K562 (cell line): ENCODE measurements at regions not wholly inside any gene's neighbourhood (a gene's known extent, or its start where the extent isn't known, plus 50 kb on each side); places are given as distances from the start of the nearest gene placed in this dataset.

ENCODE experiments used
- ATAC-seq: fragments of 200-7000 bp; cut with Tn5 transposase; 3 replicates; pipeline ENCODE4 v1.9.1; 2020; ENCODE audit warnings: moderate library complexity
- BruUV-seq: library from RNA; stranded (reverse); fragments of 400-500 nt; replicated peaks from 2 replicates; lab custom pipeline; 2021; lab: Mats Ljungman, UMichigan
- CTCF ChIA-PET: fragments of 300-600 bp; formaldehyde crosslinking; extraction: SDS; loops from one replicate; lab custom pipeline; 2021; ENCODE audit warnings: low intra/inter-chr PET ratio; lab: Yijun Ruan, JAX
- POLR2A ChIA-PET: fragments of 300-600, 350-650 bp; sonication (Branson Sonifier 250); formaldehyde crosslinking; extraction: SDS; loops from one replicate; lab custom pipeline; 2021; ENCODE audit warnings: antibody characterized with exemption, inconsistent platforms; lab: Yijun Ruan, JAX
- DNase-seq, 4 experiments: peaks; one replicate each; pipeline versions ENCODE4 v3.0.0 to v3.0.0-alpha.2; 2011 to 2018; ENCODE audit warnings: low spot score in 3 of 4, mixed read lengths in 3 of 4; ENCODE audit errors: extremely low read depth in 1 of 4
- FAIRE-seq: peaks from 2 replicates; lab custom pipeline; 2011; peaks lifted over from hg19 to GRCh38; lab: Jason Lieb, UNC
- H2AFZ ChIP-seq: 2 replicates; pipeline ENCODE4 v1.6.0; 2011; ENCODE audit warnings: low read depth, low read length, control low read depth, inconsistent platforms
- H3K27ac ChIP-seq: fragments of 200-600 bp; 3 replicates; pipeline ENCODE4 v1.8.0; 2011; ENCODE audit warnings: low read depth, mild to moderate bottlenecking, control low read depth, inconsistent platforms, low read length, moderate library complexity, mixed read lengths; ENCODE audit errors: extremely low read depth
- H3K27me3 ChIP-seq, 2 experiments: fragments of 300-600 bp in 1 of 2; 2 replicates in 1 of 2; 3 replicates in 1 of 2; pipeline versions ENCODE4 v1.6.0 to v1.8.0; 2011; ENCODE audit warnings: inconsistent platforms in 2 of 2, low read length in 2 of 2, mild to moderate bottlenecking in 1 of 2, mixed read lengths in 1 of 2, moderate library complexity in 1 of 2; ENCODE audit not compliant: control insufficient read depth in 2 of 2, insufficient read depth in 2 of 2
- H3K36me3 ChIP-seq: fragments of 300-600 bp; 3 replicates; pipeline ENCODE4 v1.8.0; 2011; ENCODE audit warnings: mild to moderate bottlenecking, low read length, inconsistent platforms; ENCODE audit not compliant: control insufficient read depth, insufficient read depth
- H3K4me1 ChIP-seq, 2 experiments: fragments of 200-600 bp in 1 of 2; replicated peaks in 1 of 2; 2 replicates in 1 of 2; 3 replicates in 1 of 2; pipeline versions ENCODE4 v1.5.1 to v1.8.0; 2011; ENCODE audit warnings: inconsistent platforms in 2 of 2, low read length in 2 of 2, mild to moderate bottlenecking in 1 of 2, mixed read lengths in 1 of 2, moderate library complexity in 1 of 2; ENCODE audit not compliant: control insufficient read depth in 2 of 2, insufficient read depth in 2 of 2
- H3K4me2 ChIP-seq: 2 replicates; pipeline ENCODE4 v1.6.1; 2011; ENCODE audit warnings: low read length, control low read depth, inconsistent platforms, mixed read lengths; ENCODE audit not compliant: insufficient read depth
- H3K4me3 ChIP-seq: fragments of 200-600 bp; sonication (generic), shearing (Covaris generic); 2 replicates; pipeline ENCODE4 v1.5.1; 2016; ENCODE audit warnings: control low read depth, inconsistent platforms
- H3K79me2 ChIP-seq: fragments of 200-600 bp; 3 replicates; pipeline ENCODE4 v1.8.0; 2011; ENCODE audit warnings: low read length, inconsistent platforms; ENCODE audit not compliant: control insufficient read depth, insufficient read depth
- H3K9ac ChIP-seq, 2 experiments: 2 replicates each; pipeline versions ENCODE4 v1.6.0 to v1.6.1; 2011; ENCODE audit warnings: low read depth in 2 of 2, low read length in 2 of 2, control low read depth in 1 of 2, inconsistent platforms in 1 of 2, mild to moderate bottlenecking in 1 of 2, mixed read lengths in 1 of 2; ENCODE audit not compliant: insufficient read depth in 1 of 2
- H3K9me1 ChIP-seq: one replicate; pipeline ENCODE4 v1.6.0; 2011; ENCODE audit warnings: inconsistent platforms, mild to moderate bottlenecking, low read length, moderate library complexity; ENCODE audit not compliant: control insufficient read depth, insufficient read depth
- H3K9me3 ChIP-seq: replicated peaks from 2 replicates; pipeline ENCODE4 v1.5.1; 2011; ENCODE audit warnings: low read depth, low read length, inconsistent platforms; ENCODE audit not compliant: control insufficient read depth, insufficient read depth
- H4K20me1 ChIP-seq: replicated peaks from 2 replicates; pipeline ENCODE4 v1.6.1; 2011; ENCODE audit warnings: low read length, inconsistent platforms, mixed read lengths; ENCODE audit not compliant: control insufficient read depth, insufficient read depth
- CEBPB ChIP-seq: fragments of 450-650 bp; IDR thresholded peaks from 2 replicates; pipeline ENCODE4 v1.6.1; 2016; ENCODE audit warnings: missing genetic modification characterization, missing compliant biosample characterization
- ILK ChIP-seq: fragments of 450-650 bp; IDR thresholded peaks from 2 replicates; pipeline ENCODE4 v1.6.1; 2016; ENCODE audit warnings: missing genetic modification characterization, low read depth, mild to moderate bottlenecking, missing compliant biosample characterization, moderate library complexity, borderline replicate concordance
- MAFK ChIP-seq: IDR thresholded peaks from 2 replicates; pipeline ENCODE4 v1.6.1; 2011; ENCODE audit warnings: low read length, improper control_type of control experiment
- NFYB ChIP-seq: IDR thresholded peaks from 2 replicates; pipeline ENCODE4 v1.6.1; 2011; ENCODE audit warnings: mild to moderate bottlenecking, moderate library complexity; ENCODE audit not compliant: insufficient read length; ENCODE audit errors: extremely low read depth
- POLR3G ChIP-seq: IDR thresholded peaks from 2 replicates; pipeline ENCODE4 v1.6.1; 2011; ENCODE audit not compliant: insufficient read length, insufficient replicate concordance; ENCODE audit errors: extremely low read depth
- SETDB1 ChIP-seq: IDR thresholded peaks from one replicate; pipeline ENCODE4 v1.6.1; 2012; ENCODE audit warnings: low read length, control low read depth, inconsistent platforms
- SMARCA4 ChIP-seq: fragments of 450-650 bp; IDR thresholded peaks from 2 replicates; pipeline ENCODE4 v1.6.1; 2016
- SNIP1 ChIP-seq: fragments of 450-650 bp; IDR thresholded peaks from 2 replicates; pipeline ENCODE4 v1.7.1; 2017; ENCODE audit warnings: low read depth, mild to moderate bottlenecking
- TAF7 ChIP-seq: fragments of 450-650 bp; IDR thresholded peaks from 2 replicates; pipeline ENCODE4 v1.6.1; 2016; ENCODE audit warnings: missing genetic modification characterization, missing compliant biosample characterization
- U2AF1 ChIP-seq: fragments of 200-400 bp; formaldehyde crosslinking; optimal IDR thresholded peaks from 2 replicates; pipeline ENCODE3; 2017; ENCODE audit warnings: mild to moderate bottlenecking, low read depth, low read length, moderate library complexity
- ZNF124 ChIP-seq: sonication (generic); formaldehyde crosslinking; IDR thresholded peaks from 2 replicates; pipeline ENCODE4 v1.8.1; 2022; ENCODE audit warnings: missing genetic modification reagents
- ZNF354B ChIP-seq: fragments of 250-450 bp; sonication (Bioruptor Pico); IDR thresholded peaks from 2 replicates; pipeline ENCODE4 v1.4.0; 2020
- WGBS: fragments of 100-300 bp; shearing (Covaris generic); methylation state at CpG from one replicate; pipeline ENCODE4 v1.1.6; 2016; ENCODE audit warnings: low coverage, mixed read lengths; ENCODE audit not compliant: insufficient coverage; ENCODE audit errors: missing lambda C conversion rate; 5-methylcytosine and 5-hydroxymethylcytosine counted together
- in situ Hi-C: fragments of 300-500 bp; cut with MboI; formaldehyde crosslinking; loops from 4 replicates; pipeline ENCODE4 v1.15.0; 2018; ENCODE audit warnings: inconsistent platforms, mixed read lengths
- intact Hi-C: fragments of 100-400 bp; cut with micrococcal nuclease; formaldehyde crosslinking; loops from 2 replicates; pipeline ENCODE4 v1.14.2; 2022
- TF ChIP-seq, protein P1 (sequence below), 2 experiments: fragments of 450-650 bp in 1 of 2; IDR thresholded peaks; 2 replicates each; pipeline ENCODE4 v1.6.1; 2011 to 2017; ENCODE audit warnings: low read depth in 2 of 2, antibody characterized with exemption in 1 of 2, borderline replicate concordance in 1 of 2, low read length in 1 of 2, mild to moderate bottlenecking in 1 of 2, mixed read lengths in 1 of 2; ENCODE audit not compliant: control insufficient read depth in 1 of 2

DNA sequence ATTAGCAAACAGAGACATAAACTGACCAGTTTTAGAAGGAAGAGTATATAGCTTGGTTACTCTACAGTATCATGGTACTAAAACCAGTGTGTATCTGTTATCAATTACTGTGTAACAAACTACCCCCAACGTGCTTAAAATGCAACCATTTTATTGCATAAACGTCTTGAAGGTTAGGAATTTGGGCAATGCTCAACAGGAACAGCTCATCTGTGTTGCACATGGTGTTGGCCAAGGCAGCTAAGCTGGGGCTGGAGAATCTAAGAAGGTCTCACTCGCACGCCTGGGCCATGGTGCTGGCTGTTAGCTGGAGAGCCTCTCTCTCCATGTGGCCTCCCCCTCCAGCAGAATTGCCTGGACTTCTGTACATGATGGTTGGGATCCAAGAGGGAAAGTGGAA lies 81.2 kb upstream of the THBS1 start:
- no peak for FAIRE-seq
- Histone ChIP-seq H3K36me3 (no peaks in the 10 kb centered on the region), H3K9ac (no peak overlapping the region), H3K27ac (no peak overlapping the region), H3K79me2 (no peaks in the 10 kb centered on the region), H3K9me1 (no peaks in the 10 kb centered on the region), H3K27me3 (peaks cover 2 to 4% of the 10 kb centered on the region in 2 experiments; a peak in 2 of 5 replicates)
- in situ Hi-C loops: no loop called here
- TF ChIP-seq ILK (no peak), MAFK (no peak), POLR3G (no peak), SNIP1 (no peak), U2AF1 (no peak), SMARCA4 (no peak), CEBPB (tag) (no peak), TAF7 (no peak), NFYB (no peak), ZNF354B (no peak), ZNF124 (CRISPR knock-in tag) (no peak), SETDB1 (no peak)
- TF ChIP-seq, protein P1, sequence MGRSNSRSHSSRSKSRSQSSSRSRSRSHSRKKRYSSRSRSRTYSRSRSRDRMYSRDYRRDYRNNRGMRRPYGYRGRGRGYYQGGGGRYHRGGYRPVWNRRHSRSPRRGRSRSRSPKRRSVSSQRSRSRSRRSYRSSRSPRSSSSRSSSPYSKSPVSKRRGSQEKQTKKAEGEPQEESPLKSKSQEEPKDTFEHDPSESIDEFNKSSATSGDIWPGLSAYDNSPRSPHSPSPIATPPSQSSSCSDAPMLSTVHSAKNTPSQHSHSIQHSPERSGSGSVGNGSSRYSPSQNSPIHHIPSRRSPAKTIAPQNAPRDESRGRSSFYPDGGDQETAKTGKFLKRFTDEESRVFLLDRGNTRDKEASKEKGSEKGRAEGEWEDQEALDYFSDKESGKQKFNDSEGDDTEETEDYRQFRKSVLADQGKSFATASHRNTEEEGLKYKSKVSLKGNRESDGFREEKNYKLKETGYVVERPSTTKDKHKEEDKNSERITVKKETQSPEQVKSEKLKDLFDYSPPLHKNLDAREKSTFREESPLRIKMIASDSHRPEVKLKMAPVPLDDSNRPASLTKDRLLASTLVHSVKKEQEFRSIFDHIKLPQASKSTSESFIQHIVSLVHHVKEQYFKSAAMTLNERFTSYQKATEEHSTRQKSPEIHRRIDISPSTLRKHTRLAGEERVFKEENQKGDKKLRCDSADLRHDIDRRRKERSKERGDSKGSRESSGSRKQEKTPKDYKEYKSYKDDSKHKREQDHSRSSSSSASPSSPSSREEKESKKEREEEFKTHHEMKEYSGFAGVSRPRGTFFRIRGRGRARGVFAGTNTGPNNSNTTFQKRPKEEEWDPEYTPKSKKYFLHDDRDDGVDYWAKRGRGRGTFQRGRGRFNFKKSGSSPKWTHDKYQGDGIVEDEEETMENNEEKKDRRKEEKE (IDR thresholded peaks at IDR 0.05; ENCODE audit: borderline replicate concordance in 1 of 2, control insufficient read depth in 1 of 2, low read depth in 2 of 2, low read length in 1 of 2): no peak
- TF ChIP-seq, all 486 proteins: peak for 0
- Histone ChIP-seq H2AFZ (no peak overlapping the region), H3K4me2 (no peak overlapping the region), H4K20me1 (no peaks in the 10 kb centered on the region), H3K9me3 (no peaks in the 10 kb centered on the region), H3K4me1 (peaks cover 0 to 5% of the 10 kb centered on the region in 2 experiments; a peak in 2 of 5 replicates), H3K4me3 (no peak overlapping the region)
- ChIA-PET CTCF (no interaction called here), POLR2A (no interaction called here)
- intact Hi-C loops: no loop called here
- 1% methylated on average over 4 of the region's 4 CpGs for WGBS
- no TSS peak for BruUV-seq
- no peak for ATAC-seq
- no peak for DNase-seq
